WERI-Rb-1 (cell line): ENCODE measurements at regions not wholly inside any gene's neighbourhood (a gene's known extent, or its start where the extent isn't known, plus 50 kb on each side); places are given as distances from the start of the nearest gene placed in this dataset.

Experiments used
- DNase-seq: peaks from one replicate; pipeline ENCODE4 v3.0.0-alpha.2; 2020
- H3K27ac ChIP-seq: fragments of 250-450 bp; sonication (Bioruptor Pico); 2 replicates; pipeline ENCODE4 v1.5.1; 2020; ENCODE audit warnings: mild to moderate bottlenecking, moderate library complexity
- H3K27me3 ChIP-seq: fragments of 250-450 bp; sonication (Bioruptor Pico); 2 replicates; pipeline ENCODE4 v1.5.1; 2021; ENCODE audit warnings: mild to moderate bottlenecking, low read depth, moderate library complexity; ENCODE audit not compliant: insufficient read depth, severe bottlenecking
- H3K36me3 ChIP-seq: fragments of 250-450 bp; sonication (Bioruptor Pico); 2 replicates; pipeline ENCODE4 v1.5.1; 2020; ENCODE audit warnings: mild to moderate bottlenecking, moderate library complexity
- H3K4me3 ChIP-seq: 2 replicates; pipeline ENCODE4 v1.5.1; 2011; ENCODE audit warnings: low read depth, mild to moderate bottlenecking, control low read depth, low read length
- H3K9me3 ChIP-seq: fragments of 250-450 bp; sonication (Bioruptor Pico); 2 replicates; pipeline ENCODE4 v1.5.1; 2021; ENCODE audit warnings: mild to moderate bottlenecking, moderate library complexity; ENCODE audit not compliant: severe bottlenecking
- TF ChIP-seq, protein P1 (sequence below): IDR thresholded peaks from 2 replicates; pipeline ENCODE4 v1.5.1; 2011; ENCODE audit warnings: low read depth, mild to moderate bottlenecking, control low read depth, inconsistent platforms, low read length

DNA sequence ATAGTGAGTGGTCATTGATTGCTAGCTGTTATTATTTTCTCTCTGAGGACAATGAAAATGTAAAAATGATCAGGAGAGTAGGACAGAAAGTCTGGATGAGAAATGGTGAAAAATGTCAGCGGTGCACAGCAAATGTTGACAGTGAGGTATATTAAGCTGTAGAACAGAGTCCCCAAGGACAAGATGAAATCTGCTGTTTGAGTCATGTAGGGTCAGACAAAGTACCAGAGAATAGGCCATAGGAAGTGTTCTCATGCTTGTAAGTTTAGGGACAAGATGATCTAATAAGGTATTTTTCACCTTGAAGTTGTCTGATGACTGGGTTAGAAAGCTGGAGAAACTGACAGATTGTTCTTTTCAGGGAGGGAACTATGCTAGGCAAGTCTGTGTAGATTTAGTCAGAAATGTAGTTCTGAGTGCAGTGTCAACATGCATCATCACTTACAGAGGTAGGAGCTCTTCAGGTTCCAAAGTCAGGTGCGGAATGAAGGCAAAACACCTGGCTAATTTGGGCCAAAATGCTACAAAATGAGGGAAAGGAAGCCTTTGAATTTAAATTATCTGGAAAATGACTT, 369.3 kb downstream of the DLEU7 start:
- H3K27me3 ChIP-seq, result no peaks in the 10 kb centered on the region
- H3K36me3 ChIP-seq, result no peaks in the 10 kb centered on the region
- H3K9me3 ChIP-seq, result no peaks in the 10 kb centered on the region
- TF ChIP-seq, protein P1, sequence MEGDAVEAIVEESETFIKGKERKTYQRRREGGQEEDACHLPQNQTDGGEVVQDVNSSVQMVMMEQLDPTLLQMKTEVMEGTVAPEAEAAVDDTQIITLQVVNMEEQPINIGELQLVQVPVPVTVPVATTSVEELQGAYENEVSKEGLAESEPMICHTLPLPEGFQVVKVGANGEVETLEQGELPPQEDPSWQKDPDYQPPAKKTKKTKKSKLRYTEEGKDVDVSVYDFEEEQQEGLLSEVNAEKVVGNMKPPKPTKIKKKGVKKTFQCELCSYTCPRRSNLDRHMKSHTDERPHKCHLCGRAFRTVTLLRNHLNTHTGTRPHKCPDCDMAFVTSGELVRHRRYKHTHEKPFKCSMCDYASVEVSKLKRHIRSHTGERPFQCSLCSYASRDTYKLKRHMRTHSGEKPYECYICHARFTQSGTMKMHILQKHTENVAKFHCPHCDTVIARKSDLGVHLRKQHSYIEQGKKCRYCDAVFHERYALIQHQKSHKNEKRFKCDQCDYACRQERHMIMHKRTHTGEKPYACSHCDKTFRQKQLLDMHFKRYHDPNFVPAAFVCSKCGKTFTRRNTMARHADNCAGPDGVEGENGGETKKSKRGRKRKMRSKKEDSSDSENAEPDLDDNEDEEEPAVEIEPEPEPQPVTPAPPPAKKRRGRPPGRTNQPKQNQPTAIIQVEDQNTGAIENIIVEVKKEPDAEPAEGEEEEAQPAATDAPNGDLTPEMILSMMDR, result no peak
- no peak overlapping the region for H3K27ac ChIP-seq
- DNase-seq, result no peak
- no peak overlapping the region for H3K4me3 ChIP-seq

DNA sequence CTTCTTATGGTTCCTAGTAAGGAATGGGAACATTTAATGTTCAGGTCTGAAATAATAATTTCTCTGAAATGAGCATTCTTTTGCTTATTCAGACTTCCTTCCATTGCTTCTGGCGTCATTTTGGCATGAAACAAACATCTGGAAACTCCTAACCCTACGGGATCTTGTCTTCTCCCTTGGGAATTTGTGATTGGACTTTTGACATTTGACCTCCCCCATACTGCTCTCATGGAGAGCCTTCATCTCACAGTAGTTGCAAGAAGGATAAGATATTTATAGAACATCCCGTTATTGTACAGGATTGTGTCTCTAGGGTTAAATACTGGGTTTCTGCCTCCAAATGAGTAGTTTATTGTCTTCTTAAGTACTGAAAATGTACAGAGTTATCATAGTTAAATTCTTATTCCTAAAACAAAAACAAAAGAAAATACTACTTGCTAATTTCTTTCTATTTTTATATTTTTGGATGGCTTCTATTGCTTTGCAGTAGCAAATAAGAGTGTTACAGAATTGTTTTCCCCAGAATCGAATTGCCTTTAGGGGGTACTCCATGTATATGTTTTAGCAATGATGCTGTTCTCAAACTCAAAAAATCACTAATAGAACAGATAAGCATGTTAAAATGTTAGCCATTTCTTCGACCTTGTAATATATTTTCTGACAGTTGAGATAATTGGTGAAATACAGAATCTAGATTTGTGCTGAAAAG, 366.8 kb downstream of the DLEU7 start:
- Histone ChIP-seq H3K36me3 (no peaks in the 10 kb centered on the region), H3K9me3 (no peaks in the 10 kb centered on the region), H3K4me3 (no peak overlapping the region), H3K27me3 (no peaks in the 10 kb centered on the region), H3K27ac (no peak overlapping the region)
- DNase-seq, result no peak
- TF ChIP-seq, protein P1, result no peak

DNA sequence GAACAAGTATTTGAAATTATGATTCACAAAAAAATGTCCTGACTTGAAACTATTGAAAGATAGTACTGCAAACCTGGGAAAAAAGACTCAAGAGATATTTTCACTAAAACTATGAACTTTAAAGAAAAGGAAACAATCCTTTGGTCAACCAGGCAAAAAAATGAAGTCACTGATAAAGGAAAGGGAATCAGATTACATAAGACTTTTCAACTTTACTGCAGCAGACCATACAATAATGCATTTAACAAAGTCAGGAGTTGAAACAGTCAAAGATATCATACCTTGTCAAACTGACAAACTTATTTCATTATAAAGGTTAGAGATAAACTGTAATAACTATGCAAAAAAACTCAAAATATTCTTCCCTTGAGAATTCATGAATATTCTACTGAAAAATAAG, 361.6 kb downstream of the DLEU7 start:
- no peaks in the 10 kb centered on the region for H3K9me3 ChIP-seq
- no peak overlapping the region for H3K4me3 ChIP-seq
- H3K27ac ChIP-seq, result no peak overlapping the region
- TF ChIP-seq, protein P1, result no peak
- DNase-seq, result no peak
- H3K27me3 ChIP-seq, result no peaks in the 10 kb centered on the region
- H3K36me3 ChIP-seq, result no peaks in the 10 kb centered on the region

DNA sequence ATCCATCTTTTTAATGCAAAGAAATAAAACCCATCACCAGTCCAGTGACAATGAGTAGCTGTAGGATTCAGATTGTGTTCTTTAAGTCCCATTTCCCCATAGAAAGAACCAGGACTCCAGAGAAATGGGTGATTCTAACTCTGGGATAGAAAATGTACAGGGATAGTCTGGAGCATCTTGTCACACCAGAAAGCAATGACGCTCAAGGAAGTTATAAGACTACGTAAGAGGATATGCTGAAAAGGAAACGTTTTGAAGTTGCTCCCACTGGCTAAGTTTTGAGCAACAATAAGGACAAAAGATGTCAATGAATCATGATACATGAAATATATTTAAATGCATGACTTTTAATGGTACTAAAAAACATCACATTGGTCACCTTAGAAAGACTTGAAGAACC, 360.1 kb downstream of the DLEU7 start:
- no peak overlapping the region for H3K27ac ChIP-seq
- H3K27me3 ChIP-seq, result no peaks in the 10 kb centered on the region
- TF ChIP-seq, protein P1, result no peak
- H3K9me3 ChIP-seq, result no peaks in the 10 kb centered on the region
- no peak overlapping the region for H3K4me3 ChIP-seq
- H3K36me3 ChIP-seq, result no peaks in the 10 kb centered on the region
- DNase-seq, result no peak

DNA sequence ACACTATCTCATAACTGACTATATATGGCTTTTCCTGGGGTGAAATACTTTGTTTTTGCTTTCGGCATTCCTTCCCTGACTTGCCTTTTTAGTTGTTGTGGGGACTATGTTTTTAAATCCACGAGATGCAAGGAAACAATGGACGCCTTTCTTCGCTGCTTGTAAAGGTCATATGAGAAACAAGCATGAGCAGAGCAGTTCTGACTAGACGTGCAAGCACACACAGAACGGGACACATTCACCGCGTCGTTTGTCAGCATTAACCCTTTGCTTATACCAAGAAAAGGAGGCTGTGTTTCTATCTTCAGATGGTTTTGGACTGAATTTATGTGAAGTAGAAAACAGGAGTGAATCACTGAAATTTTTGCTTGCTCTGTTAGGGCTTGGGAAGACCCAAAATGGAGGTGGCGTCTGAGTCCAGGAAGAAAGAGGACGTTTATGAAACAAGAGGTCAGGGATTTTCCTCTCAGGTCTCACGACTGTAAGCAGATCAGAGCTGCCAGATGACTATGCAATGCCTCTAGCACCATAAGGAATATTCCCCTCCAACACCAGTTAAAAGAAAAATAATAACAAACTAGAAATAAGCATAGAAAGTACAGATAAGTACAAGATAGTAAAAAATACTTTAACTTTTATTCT, 358.9 kb downstream of the DLEU7 start:
- no peak overlapping the region for H3K27ac ChIP-seq
- TF ChIP-seq, protein P1, result no peak
- H3K4me3 ChIP-seq, result no peak overlapping the region
- no peaks in the 10 kb centered on the region for H3K36me3 ChIP-seq
- DNase-seq, result no peak
- H3K9me3 ChIP-seq, result no peaks in the 10 kb centered on the region
- H3K27me3 ChIP-seq, result no peaks in the 10 kb centered on the region
